Psoas muscle (tissue), 7 donors: ENCODE measurements at regions not wholly inside any gene's neighbourhood (a gene's known extent, or its start where the extent isn't known, plus 50 kb on each side); places are given as distances from the start of the nearest gene placed in this dataset.

Experiments
- ATAC-seq, 4 donors: fragments of 200-7000 bp; cut with Tn5 transposase; one replicate each; pipeline ENCODE4 v1.9.1; 2020; ENCODE audit warnings: moderate library complexity in 3 of 4, mild to moderate bottlenecking in 2 of 4
- DNase-seq, 2 donors: peaks; one replicate each; pipeline ENCODE4 v3.0.0-alpha.2; 2020
- H3K27ac ChIP-seq: fragments of 200-600 bp; one replicate; pipeline ENCODE4 v1.8.0; 2022
- H3K27me3 ChIP-seq, 3 donors: fragments of 200-600 bp in 1 of 3; one replicate each; pipeline versions ENCODE4 v1.6.1 to v1.8.0; 2013 to 2022; ENCODE audit warnings: low read length in 2 of 3, mild to moderate bottlenecking in 2 of 3, moderate library complexity in 1 of 3; ENCODE audit not compliant: insufficient read depth in 3 of 3
- H3K36me3 ChIP-seq, 2 donors: fragments of 200-600 bp in 1 of 2; one replicate each; pipeline versions ENCODE4 v1.6.1 to v1.8.0; 2013 to 2022; ENCODE audit warnings: low read depth in 1 of 2, mild to moderate bottlenecking in 1 of 2, moderate library complexity in 1 of 2; ENCODE audit not compliant: insufficient read depth in 1 of 2
- H3K4me1 ChIP-seq: fragments of 200-600 bp; one replicate; pipeline ENCODE4 v1.8.0; 2022
- H3K4me3 ChIP-seq: fragments of 200-600 bp; one replicate; pipeline ENCODE4 v1.8.0; 2022; ENCODE audit warnings: mild to moderate bottlenecking
- H3K9me3 ChIP-seq: fragments of 200-600 bp; one replicate; pipeline ENCODE4 v1.8.0; 2022
- CTCF ChIP-seq: fragments of 200-600 bp; IDR thresholded peaks from one replicate; pipeline ENCODE4 v1.8.0; 2022; ENCODE audit warnings: antibody characterized with exemption
- WGBS, 3 donors: extraction: QIAGEN DNeasy Blood & Tissue Kit; methylation state at CpG; one replicate each; pipeline versions ENCODE4 v1.1.6 to v1.1.7; 2013; 5-methylcytosine and 5-hydroxymethylcytosine counted together
- intact Hi-C, 2 donors: fragments of 100-400 bp; cut with DNase I; formaldehyde crosslinking; loops; one replicate each; pipeline versions ENCODE4 v1.11.0 to v1.14.2; 2022
- donor health status: healthy with polysubstance abuse.
- donor health status: DM: no; HTN: no; CAD: no; lungs with moderate emphysema.
- donor health status: Bipolar disorder and iron deficiency.
- donor health status: healthy.
- donor health status: DM: yes; HTN: yes; CAD: no.
- donor health status: DM: no; HTN: no; CAD: no.
- donor health status: DM: yes; HTN: yes; CAD: no.

GRCh38 chr2:201975964-201976612, 57.6 kb upstream of the FZD7 start:
- intact Hi-C loops, result no loop called here

DNA sequence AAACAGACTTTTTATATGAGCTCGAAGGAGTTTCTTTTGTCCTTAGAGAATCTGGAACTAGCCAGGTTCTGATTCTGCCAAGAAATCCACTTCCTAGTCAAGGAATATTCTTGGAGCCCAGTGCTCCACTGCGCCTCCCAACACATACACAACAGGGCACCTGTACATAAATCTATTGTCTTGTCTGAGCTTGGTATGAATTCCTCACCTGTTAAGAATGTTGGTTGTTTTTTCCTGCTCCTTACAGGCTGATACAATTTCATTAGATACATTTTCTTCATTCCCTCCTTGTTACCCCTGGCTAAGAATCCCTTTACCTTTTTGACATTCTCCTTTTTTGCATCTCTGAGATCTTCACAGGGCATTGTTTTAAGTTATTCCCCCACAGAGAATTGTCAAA, 56.0 kb upstream of the FZD7 start:
- ATAC-seq, result no peak
- 50 to 85% (median 61%) methylated on average over 2 of the region's 2 CpGs for WGBS, 3 donors
- TF ChIP-seq CTCF, result no peak

More at GRCh38 chr2:201975964-201976612, 57.6 kb upstream of the FZD7 start:
- H3K4me1 ChIP-seq, result peaks cover 3% of the 10 kb centered on the region
- no peak overlapping the region for H3K27ac ChIP-seq
- H3K27me3 ChIP-seq, result no peaks in the 10 kb centered on the region
- WGBS, 3 donors, result 98 to 99% (median 98%) methylated on average over 3 of the region's 3 CpGs
- H3K4me3 ChIP-seq, result no peak overlapping the region
- DNase-seq (no peak), ATAC-seq (no peak)
- H3K9me3 ChIP-seq, result no peaks in the 10 kb centered on the region
- no peak for TF ChIP-seq CTCF
- H3K36me3 ChIP-seq, result no peaks in the 10 kb centered on the region

GRCh38 chr2:201978333-201978732, 55.3 kb upstream of the FZD7 start:
- Histone ChIP-seq H3K36me3 (no peaks in the 10 kb centered on the region), H3K9me3 (no peaks in the 10 kb centered on the region), H3K27me3 (no peaks in the 10 kb centered on the region), H3K27ac (no peak overlapping the region), H3K4me3 (no peak overlapping the region), H3K4me1 (peaks cover 3% of the 10 kb centered on the region)
- WGBS, 3 donors, result 78 to 88% (median 83%) methylated on average over 4 of the region's 4 CpGs
- TF ChIP-seq CTCF, result no peak
- ATAC-seq (no peak), DNase-seq (no peak)
- intact Hi-C loops, result no loop called here

More for the DNA sequence above, 56.0 kb upstream of the FZD7 start:
- DNase-seq, result no peak
- H3K27me3 ChIP-seq, result no peaks in the 10 kb centered on the region
- intact Hi-C loops, result no loop called here
- H3K27ac ChIP-seq, result no peak overlapping the region
- H3K4me3 ChIP-seq, result no peak overlapping the region
- H3K4me1 ChIP-seq, result peaks cover 3% of the 10 kb centered on the region
- H3K9me3 ChIP-seq, result no peaks in the 10 kb centered on the region
- no peaks in the 10 kb centered on the region for H3K36me3 ChIP-seq

GRCh38 chr2:201978986-201979385, 54.7 kb upstream of the FZD7 start:
- no peak overlapping the region for H3K4me3 ChIP-seq
- ATAC-seq (peak in 3 of 4 donors; percentile 59 to 79 (median 67)), DNase-seq (no peak)
- H3K9me3 ChIP-seq, result no peaks in the 10 kb centered on the region
- intact Hi-C loops, result no loop called here
- WGBS, 3 donors, result 34 to 53% (median 38%) methylated on average over 4 of the region's 4 CpGs
- no peaks in the 10 kb centered on the region for H3K27me3 ChIP-seq
- H3K27ac ChIP-seq, result no peak overlapping the region
- H3K36me3 ChIP-seq, result no peaks in the 10 kb centered on the region
- TF ChIP-seq CTCF, result no peak
- H3K4me1 ChIP-seq, result peaks cover 3% of the 10 kb centered on the region

- TF ChIP-seq CTCF, result no peak
- intact Hi-C loops, result loop anchor here in 1 of 2 donors (10.0 kb wide), 1 partner anchor 1996 kb away; no protein-coding TSS in a partner anchor
- ATAC-seq, result no peak
- H3K4me1 ChIP-seq, result peaks cover 3% of the 10 kb centered on the region
- no peaks in the 10 kb centered on the region for H3K27me3 ChIP-seq
- DNase-seq, result no peak
- no peaks in the 10 kb centered on the region for H3K36me3 ChIP-seq
- WGBS, 3 donors, result 76 to 80% (median 78%) methylated on average over 8 of the region's 8 CpGs
- H3K9me3 ChIP-seq, result no peaks in the 10 kb centered on the region
- no peak overlapping the region for H3K27ac ChIP-seq
- H3K4me3 ChIP-seq, result no peak overlapping the region
Measured at GRCh38 chr2:201980389-201980821, 53.2 kb upstream of the FZD7 start.
